Kidney (tissue), 13 donors: ENCODE measurements at regions not wholly inside any gene's neighbourhood (a gene's known extent, or its start where the extent isn't known, plus 50 kb on each side); places are given as distances from the start of the nearest gene placed in this dataset.

Experiments used
- DNase-seq, 5 donors: peaks; one replicate each; pipeline ENCODE4 v3.0.0-alpha.2; 2013 to 2020
- FAIRE-seq: peaks from 2 replicates; lab custom pipeline; 2012; peaks lifted over from hg19 to GRCh38; lab: Jason Lieb, UNC
- H3K27ac ChIP-seq, 2 donors: one replicate each; pipeline ENCODE4 v1.7.0; 2013; ENCODE audit warnings: low read depth in 2 of 2, low read length in 2 of 2, inconsistent platforms in 1 of 2
- H3K27me3 ChIP-seq: one replicate; pipeline ENCODE4 v1.7.1; 2013; ENCODE audit warnings: low read length, inconsistent platforms; ENCODE audit not compliant: control insufficient read depth, insufficient read depth
- H3K36me3 ChIP-seq, 3 donors: one replicate each; pipeline versions ENCODE4 v1.7.0 to v1.7.1; 2013; ENCODE audit warnings: low read length in 3 of 3, control low read depth in 1 of 3, inconsistent platforms in 1 of 3; ENCODE audit not compliant: insufficient read depth in 3 of 3, control insufficient read depth in 2 of 3
- H3K4me1 ChIP-seq, 3 donors: one replicate each; pipeline versions ENCODE4 v1.7.0 to v1.7.1; 2013; ENCODE audit warnings: low read length in 3 of 3, inconsistent platforms in 1 of 3, low read depth in 1 of 3; ENCODE audit not compliant: control insufficient read depth in 2 of 3, insufficient read depth in 2 of 3
- H3K4me3 ChIP-seq, 3 donors: one replicate each; pipeline versions ENCODE4 v1.7.0 to v1.8.1; 2013; ENCODE audit warnings: low read length in 3 of 3, control low read depth in 1 of 3, inconsistent platforms in 1 of 3
- H3K9ac ChIP-seq, 3 donors: one replicate each; pipeline versions ENCODE4 v1.7.0 to v1.7.1; 2013; ENCODE audit warnings: low read length in 3 of 3, control low read depth in 1 of 3, inconsistent platforms in 1 of 3
- H3K9me3 ChIP-seq, 3 donors: one replicate each; pipeline versions ENCODE4 v1.7.0 to v1.7.1; 2013; ENCODE audit warnings: low read length in 3 of 3, control low read depth in 1 of 3, inconsistent platforms in 1 of 3; ENCODE audit not compliant: control insufficient read depth in 2 of 3, insufficient read depth in 1 of 3
- CTCF ChIP-seq: IDR thresholded peaks from 3 replicates; pipeline ENCODE4 v1.5.1; 2012; ENCODE audit warnings: mild to moderate bottlenecking, moderate library complexity, borderline replicate concordance; ENCODE audit not compliant: insufficient read depth; ENCODE audit errors: extremely low read depth
- intact Hi-C: fragments of 100-400 bp; cut with DNase I; formaldehyde crosslinking; loops from one replicate; pipeline ENCODE4 v1.11.1; 2022
- donor health status: control.
- donor health status: control.
- donor health status: control.
- donor health status: control.
- donor health status: control.
- donor health status: DM: yes; HTN: yes; CAD: no.
- donor health status: Normal renal cell carcinoma (clear cell type).

GRCh38 chr13:109682534-109683244, 103.7 kb downstream of the IRS2 start:
- H3K27ac ChIP-seq, result no peak overlapping the region
- peaks cover 0 to 16% (median 6%) of the 10 kb centered on the region in 3 donors for H3K4me1 ChIP-seq
- no peak overlapping the region for H3K9ac ChIP-seq

GRCh38 chr13:109680930-109681329, 105.5 kb downstream of the IRS2 start:
- H3K4me1 ChIP-seq, result peaks cover 0 to 13% (median 6%) of the 10 kb centered on the region in 3 donors

More at GRCh38 chr13:109682534-109683244, 103.7 kb downstream of the IRS2 start:
- Histone ChIP-seq H3K9me3 (no peaks in the 10 kb centered on the region), H3K4me3 (no peak overlapping the region), H3K36me3 (no peaks in the 10 kb centered on the region), H3K27me3 (no peaks in the 10 kb centered on the region)
- FAIRE-seq (no peak), DNase-seq (no peak)
- intact Hi-C loops, result no loop called here
- TF ChIP-seq CTCF, result no peak

GRCh38 chr13:109680288-109680687, 106.1 kb downstream of the IRS2 start:
- no peak for FAIRE-seq
- H3K4me3 ChIP-seq, result no peak overlapping the region
- no peak for TF ChIP-seq CTCF
- intact Hi-C loops, result no loop called here
- no peak for DNase-seq
- no peak overlapping the region for H3K9ac ChIP-seq
- no peaks in the 10 kb centered on the region for H3K27me3 ChIP-seq
- no peak overlapping the region for H3K27ac ChIP-seq
- H3K36me3 ChIP-seq, result no peaks in the 10 kb centered on the region
- peaks cover 0 to 9% (median 5%) of the 10 kb centered on the region in 3 donors for H3K4me1 ChIP-seq
- no peaks in the 10 kb centered on the region for H3K9me3 ChIP-seq

More at GRCh38 chr13:109680930-109681329, 105.5 kb downstream of the IRS2 start:
- H3K36me3 ChIP-seq, result no peaks in the 10 kb centered on the region
- no peaks in the 10 kb centered on the region for H3K27me3 ChIP-seq
- no peaks in the 10 kb centered on the region for H3K9me3 ChIP-seq
- no peak overlapping the region for H3K27ac ChIP-seq
- no peak overlapping the region for H3K4me3 ChIP-seq
- intact Hi-C loops, result no loop called here
- H3K9ac ChIP-seq, result no peak overlapping the region
- no peak for TF ChIP-seq CTCF
- FAIRE-seq (no peak), DNase-seq (no peak)
